ENCODE measurements at regions not wholly inside any gene's neighbourhood (a gene's known extent, or its start where the extent isn't known, plus 50 kb on each side); places are given as distances from the start of the nearest gene placed in this dataset.

DNA sequence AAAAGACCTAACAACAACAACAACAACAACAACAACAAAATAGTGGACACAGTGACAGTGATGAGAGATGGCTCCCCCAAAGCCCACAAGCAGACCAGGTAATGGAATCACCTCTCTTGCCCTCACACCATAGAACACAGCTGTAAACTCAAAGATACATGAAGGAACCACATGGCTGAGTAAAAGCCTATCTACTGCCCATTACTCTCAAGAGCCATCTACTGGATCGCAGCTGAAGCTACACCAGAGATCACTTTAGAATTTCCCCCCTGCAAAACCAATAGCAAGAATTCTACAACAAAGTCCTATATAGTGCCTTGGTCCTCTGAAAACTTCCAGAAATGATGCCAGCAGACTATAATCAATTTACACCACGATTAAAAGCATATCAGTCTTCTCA is 1537.6 kb upstream of the CDH9 start:
- Mint-ChIP-seq H3K4me3 (no peak overlapping the region), H3K27me3 (no peaks in the 10 kb centered on the region), H3K27ac (no peak overlapping the region), H3K36me3 (ENCODE audit: low read depth) (no peaks in the 10 kb centered on the region), H3K4me1 (no peaks in the 10 kb centered on the region)
- no peaks in the 10 kb centered on the region for H3K9me3 ChIP-seq (ENCODE audit: control insufficient read depth, low read length, poor library complexity, severe bottlenecking)
- ATAC-seq = no peak
- no peak for DNase-seq

DNA sequence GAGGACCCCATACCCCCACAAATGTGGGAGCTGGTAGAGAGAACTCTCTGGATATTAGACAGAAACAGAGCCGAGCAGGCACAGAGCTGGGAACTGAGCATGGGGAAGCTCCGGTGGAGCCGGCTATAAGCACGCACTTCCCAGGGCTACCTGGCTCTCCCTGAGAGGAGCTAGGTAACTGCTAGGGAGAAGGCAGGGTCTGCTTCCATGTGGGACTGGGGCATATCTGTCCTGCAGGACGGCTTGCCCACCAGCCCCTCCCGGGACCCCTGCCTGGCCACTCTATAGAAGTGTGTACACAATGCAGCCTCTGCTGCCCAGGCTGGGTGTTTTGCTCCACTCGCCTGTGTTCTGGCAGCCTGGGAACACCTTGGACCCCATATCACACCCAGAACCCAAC is 1537.0 kb upstream of the CDH9 start:
- H3K36me3 Mint-ChIP-seq (ENCODE audit: low read depth) = no peaks in the 10 kb centered on the region
- H3K4me1 Mint-ChIP-seq = no peaks in the 10 kb centered on the region
- ATAC-seq = no peak
- no peaks in the 10 kb centered on the region for H3K9me3 ChIP-seq (ENCODE audit: control insufficient read depth, low read length, poor library complexity, severe bottlenecking)
- no peak overlapping the region for H3K4me3 Mint-ChIP-seq
- H3K27ac Mint-ChIP-seq = no peak overlapping the region
- H3K27me3 Mint-ChIP-seq = no peaks in the 10 kb centered on the region
- DNase-seq = no peak

DNA sequence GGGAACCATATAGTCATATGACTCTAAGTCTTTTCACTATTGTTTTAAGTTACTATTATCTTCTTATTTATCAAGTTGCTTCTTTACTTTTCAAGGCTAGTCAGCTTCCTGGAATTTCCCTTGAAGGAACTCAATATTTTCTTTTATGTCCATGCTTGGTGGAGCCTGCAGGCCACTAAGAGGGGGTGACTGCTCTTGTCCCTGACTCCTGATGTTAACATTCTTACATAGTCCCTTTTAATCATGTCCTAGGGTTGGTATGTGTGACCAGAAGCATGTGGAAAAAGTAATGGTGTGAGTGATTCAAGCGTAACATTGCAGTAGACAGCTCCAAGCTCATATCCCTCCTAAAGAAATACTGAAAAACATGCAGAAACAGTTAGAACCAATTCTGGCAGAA is 1536.2 kb upstream of the CDH9 start:
- no peak for DNase-seq
- no peaks in the 10 kb centered on the region for H3K36me3 Mint-ChIP-seq (ENCODE audit: low read depth)
- no peak overlapping the region for H3K27ac Mint-ChIP-seq
- no peaks in the 10 kb centered on the region for H3K9me3 ChIP-seq (ENCODE audit: control insufficient read depth, low read length, poor library complexity, severe bottlenecking)
- no peak for ATAC-seq
- H3K4me1 Mint-ChIP-seq = no peaks in the 10 kb centered on the region
- H3K4me3 Mint-ChIP-seq = no peak overlapping the region
- H3K27me3 Mint-ChIP-seq = no peaks in the 10 kb centered on the region

DNA sequence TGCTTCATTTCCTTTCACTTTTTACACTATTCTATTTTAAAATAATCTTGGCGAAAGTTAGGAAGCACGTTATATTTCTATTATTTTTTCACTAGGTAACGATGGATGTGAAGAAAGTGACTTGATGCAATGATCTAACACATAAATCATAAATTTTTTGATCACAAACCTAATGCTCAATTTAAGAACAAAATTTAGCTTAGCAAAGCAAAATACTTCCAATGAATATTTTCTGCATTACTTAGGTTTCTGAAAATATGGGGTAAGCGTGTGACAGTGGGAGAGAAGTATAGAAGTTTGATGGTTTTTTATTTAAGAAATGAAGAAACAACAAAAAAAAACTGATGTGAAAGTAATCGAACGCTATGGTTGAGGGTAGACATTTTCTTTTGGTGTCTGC is 1528.7 kb upstream of the CDH9 start:
- H3K4me1 Mint-ChIP-seq = no peaks in the 10 kb centered on the region
- DNase-seq = no peak
- no peak overlapping the region for H3K4me3 Mint-ChIP-seq
- no peak overlapping the region for H3K27ac Mint-ChIP-seq
- H3K36me3 Mint-ChIP-seq (ENCODE audit: low read depth) = no peaks in the 10 kb centered on the region
- no peaks in the 10 kb centered on the region for H3K9me3 ChIP-seq (ENCODE audit: control insufficient read depth, low read length, poor library complexity, severe bottlenecking)
- no peak for ATAC-seq
- no peaks in the 10 kb centered on the region for H3K27me3 Mint-ChIP-seq

DNA sequence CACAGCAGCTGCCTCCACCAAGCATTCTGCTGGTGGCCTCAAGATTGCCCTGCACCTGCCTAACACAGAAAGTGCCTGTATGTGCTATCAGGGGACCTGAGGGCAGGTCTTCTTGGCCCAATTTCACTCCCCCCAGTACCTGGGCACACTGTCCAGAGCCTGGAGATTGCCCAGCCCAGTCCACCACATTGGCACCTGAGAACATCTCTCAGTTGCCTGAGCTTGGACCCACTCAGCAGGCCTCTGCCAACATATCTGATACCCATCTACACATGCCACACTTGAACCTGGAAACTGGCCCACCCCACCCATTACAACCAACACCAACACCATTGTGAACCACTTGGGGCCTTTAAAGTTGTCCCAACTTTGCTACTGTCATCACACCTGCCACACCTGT is 1523.1 kb upstream of the CDH9 start:
- Mint-ChIP-seq H3K36me3 (ENCODE audit: low read depth) (no peaks in the 10 kb centered on the region), H3K4me1 (no peaks in the 10 kb centered on the region), H3K27ac (no peak overlapping the region), H3K4me3 (no peak overlapping the region), H3K27me3 (no peaks in the 10 kb centered on the region)
- DNase-seq (no peak), ATAC-seq (no peak)
- H3K9me3 ChIP-seq (ENCODE audit: control insufficient read depth, low read length, poor library complexity, severe bottlenecking) = no peaks in the 10 kb centered on the region

DNA sequence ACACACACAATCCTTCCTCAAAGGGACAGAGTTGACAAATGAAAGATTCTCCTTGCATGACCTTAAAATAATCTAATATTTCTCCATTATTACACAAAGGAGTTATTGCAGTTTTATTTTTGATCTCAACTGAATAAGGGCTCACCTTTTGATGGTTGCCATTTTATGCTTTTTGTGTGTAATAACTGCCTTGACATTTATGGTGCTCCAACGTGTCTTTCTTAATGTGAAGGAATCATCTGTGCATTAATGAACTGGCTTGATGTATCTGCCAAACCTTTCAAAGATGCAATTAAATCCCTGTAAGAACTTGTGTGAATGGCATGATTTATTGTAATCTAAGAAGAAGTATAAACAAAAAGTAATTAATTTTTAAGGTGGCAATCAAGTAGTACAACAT is 1519.8 kb upstream of the CDH9 start:
- Mint-ChIP-seq H3K36me3 (ENCODE audit: low read depth) (no peaks in the 10 kb centered on the region), H3K4me3 (no peak overlapping the region), H3K4me1 (no peaks in the 10 kb centered on the region), H3K27ac (no peak overlapping the region), H3K27me3 (no peaks in the 10 kb centered on the region)
- peaks cover 2% of the 10 kb centered on the region for H3K9me3 ChIP-seq (ENCODE audit: control insufficient read depth, low read length, poor library complexity, severe bottlenecking)
- DNase-seq = no peak
- ATAC-seq = no peak

DNA sequence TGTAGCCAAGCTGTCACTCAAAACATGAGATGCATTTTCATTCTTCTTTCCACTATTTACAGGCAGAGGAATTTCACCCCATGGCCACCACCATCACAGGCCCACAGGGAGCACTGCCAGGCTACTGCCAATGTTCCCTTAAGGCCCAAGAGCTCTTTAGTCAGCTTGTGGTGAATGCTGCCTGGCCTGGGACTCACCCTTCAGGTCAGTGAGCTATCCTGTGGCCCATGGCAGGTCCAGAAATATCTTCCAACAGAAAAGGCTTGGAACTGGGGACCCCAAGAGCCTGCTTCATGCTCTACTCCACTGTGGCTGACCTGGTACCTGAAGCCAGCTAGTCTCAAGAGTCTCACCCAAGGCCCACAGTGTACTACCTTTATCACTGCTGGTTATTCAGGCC is 1518.7 kb upstream of the CDH9 start:
- peaks cover 2% of the 10 kb centered on the region for H3K9me3 ChIP-seq (ENCODE audit: control insufficient read depth, low read length, poor library complexity, severe bottlenecking)
- Mint-ChIP-seq H3K36me3 (ENCODE audit: low read depth) (no peaks in the 10 kb centered on the region), H3K27me3 (no peaks in the 10 kb centered on the region), H3K4me1 (no peaks in the 10 kb centered on the region), H3K27ac (no peak overlapping the region), H3K4me3 (no peak overlapping the region)
- no peak for DNase-seq
- ATAC-seq = no peak

DNA sequence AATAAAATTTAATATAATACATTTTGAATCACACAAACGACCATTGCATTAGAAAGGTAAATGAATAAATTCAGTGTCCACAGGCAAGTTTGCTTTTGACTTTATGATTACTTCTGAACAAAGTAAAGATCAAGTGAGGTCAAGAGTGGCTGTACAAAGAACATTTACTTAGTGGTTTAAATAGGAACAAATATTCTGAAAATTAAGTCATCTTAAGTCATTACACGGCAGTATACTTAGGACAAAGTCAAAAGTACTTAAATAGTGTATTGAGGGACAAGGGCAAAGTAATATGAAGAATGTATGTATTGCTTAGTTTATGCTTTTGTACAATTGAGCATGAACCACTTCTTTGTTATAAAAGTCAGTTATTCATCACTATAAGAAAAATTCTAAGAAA is 1511.2 kb upstream of the CDH9 start:
- Mint-ChIP-seq H3K4me3 (no peak overlapping the region), H3K36me3 (ENCODE audit: low read depth) (no peaks in the 10 kb centered on the region)

DNA sequence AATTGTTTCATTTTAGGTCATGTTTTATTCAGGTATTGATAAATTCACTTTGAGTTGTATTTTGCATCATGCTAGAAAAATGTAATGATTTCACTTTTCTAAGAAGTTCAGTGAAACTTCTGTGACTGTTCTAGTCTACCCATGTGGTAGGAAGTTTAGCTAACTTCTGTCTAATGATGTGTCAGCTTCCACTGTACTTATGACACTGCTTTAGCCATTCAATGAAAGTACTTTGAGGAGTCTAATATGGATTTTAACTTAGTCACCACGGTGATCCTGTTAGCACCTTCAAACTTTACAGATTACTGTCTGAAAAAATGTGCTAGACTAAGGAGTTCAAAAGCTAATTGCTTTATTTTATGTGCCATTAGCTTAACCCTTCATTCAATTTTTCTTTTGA is 1510.5 kb upstream of the CDH9 start:
- Mint-ChIP-seq H3K4me1 (no peaks in the 10 kb centered on the region), H3K4me3 (no peak overlapping the region), H3K27me3 (no peaks in the 10 kb centered on the region), H3K36me3 (ENCODE audit: low read depth) (no peaks in the 10 kb centered on the region), H3K27ac (no peak overlapping the region)
- H3K9me3 ChIP-seq (ENCODE audit: control insufficient read depth, low read length, poor library complexity, severe bottlenecking) = no peaks in the 10 kb centered on the region
- ATAC-seq = no peak
- no peak for DNase-seq

More for the DNA sequence above, 1511.2 kb upstream of the CDH9 start:
- H3K9me3 ChIP-seq (ENCODE audit: control insufficient read depth, low read length, poor library complexity, severe bottlenecking) = no peaks in the 10 kb centered on the region
- H3K27ac Mint-ChIP-seq = no peak overlapping the region
- DNase-seq (no peak), ATAC-seq (no peak)
- no peaks in the 10 kb centered on the region for H3K27me3 Mint-ChIP-seq
- no peaks in the 10 kb centered on the region for H3K4me1 Mint-ChIP-seq

DNA sequence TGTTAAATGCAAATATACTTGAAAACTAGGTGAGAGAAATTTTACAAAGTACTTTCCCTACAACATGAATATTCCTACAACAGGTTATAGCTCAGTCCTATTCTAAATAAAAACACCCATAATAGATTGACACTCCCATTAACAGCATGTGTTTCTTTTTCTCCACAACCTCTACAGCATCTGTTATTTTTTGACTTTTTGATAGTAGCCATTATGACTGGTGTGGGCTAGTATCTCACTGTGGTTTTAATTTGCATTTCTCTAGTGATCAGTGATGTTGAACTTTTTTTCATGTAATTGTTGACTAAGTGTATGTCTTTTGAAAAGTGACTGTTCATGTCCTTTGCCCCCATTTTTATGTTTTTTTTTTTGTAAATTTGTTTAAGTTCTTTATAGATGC is 1506.1 kb upstream of the CDH9 start:
- no peaks in the 10 kb centered on the region for H3K27me3 Mint-ChIP-seq
- H3K4me1 Mint-ChIP-seq = no peaks in the 10 kb centered on the region
- DNase-seq = no peak
- no peak overlapping the region for H3K4me3 Mint-ChIP-seq
- no peak overlapping the region for H3K27ac Mint-ChIP-seq
- no peak for ATAC-seq
- H3K9me3 ChIP-seq (ENCODE audit: control insufficient read depth, low read length, poor library complexity, severe bottlenecking) = no peaks in the 10 kb centered on the region
- H3K36me3 Mint-ChIP-seq (ENCODE audit: low read depth) = no peaks in the 10 kb centered on the region

DNA sequence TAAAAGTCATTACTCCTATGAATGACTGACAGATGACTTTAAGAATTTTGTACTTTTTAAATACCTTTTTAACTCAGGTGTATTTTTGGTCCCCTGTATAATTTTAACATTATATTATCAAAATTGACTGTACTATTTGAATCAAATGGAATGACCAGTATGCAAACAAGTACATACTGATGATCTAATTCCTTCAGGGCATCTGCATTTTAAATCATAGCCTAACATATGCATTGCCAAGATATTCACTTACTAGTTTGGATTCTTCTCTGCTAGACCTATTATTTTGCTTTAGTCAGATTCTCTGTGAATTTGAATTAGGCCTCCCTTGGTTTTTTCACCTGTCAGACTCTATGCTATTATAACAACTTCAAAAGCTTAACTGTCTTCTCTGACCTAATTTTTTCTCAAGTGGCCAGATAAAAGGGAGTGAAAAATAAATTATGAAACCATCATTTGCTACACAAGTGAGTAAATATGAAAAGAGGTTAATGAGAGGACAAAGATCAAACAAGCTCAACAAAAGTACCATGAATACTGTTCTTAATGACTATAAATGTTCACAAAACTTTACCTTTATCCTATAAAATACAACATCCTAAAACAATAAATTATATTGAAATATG is 1505.2 kb upstream of the CDH9 start:
- no peaks in the 10 kb centered on the region for H3K4me1 Mint-ChIP-seq
- no peaks in the 10 kb centered on the region for H3K27me3 Mint-ChIP-seq
- no peak overlapping the region for H3K4me3 Mint-ChIP-seq
- DNase-seq (no peak), ATAC-seq (no peak)
- no peaks in the 10 kb centered on the region for H3K36me3 Mint-ChIP-seq (ENCODE audit: low read depth)
- H3K27ac Mint-ChIP-seq = no peak overlapping the region
- no peaks in the 10 kb centered on the region for H3K9me3 ChIP-seq (ENCODE audit: control insufficient read depth, low read length, poor library complexity, severe bottlenecking)

DNA sequence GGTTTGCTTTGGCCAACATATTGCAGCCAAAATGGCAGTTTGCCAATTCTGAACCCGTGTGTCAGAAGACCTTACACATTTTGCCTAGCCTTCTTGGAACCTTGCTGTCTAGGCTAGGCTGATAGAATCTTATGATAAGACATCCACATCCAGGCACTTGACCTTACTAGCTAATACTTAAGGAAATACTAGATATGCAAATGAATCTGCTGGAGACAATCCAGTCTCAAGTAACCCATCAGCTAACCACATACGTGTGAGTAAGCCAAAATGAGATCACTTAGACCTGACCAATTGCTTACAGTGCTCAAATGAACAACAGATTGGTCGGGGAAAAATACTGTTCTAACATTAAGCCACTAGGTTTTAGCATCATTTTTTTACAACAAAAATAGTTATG is 1504.6 kb upstream of the CDH9 start:
- ATAC-seq = no peak
- no peak overlapping the region for H3K27ac Mint-ChIP-seq
- no peak overlapping the region for H3K4me3 Mint-ChIP-seq
- H3K36me3 Mint-ChIP-seq (ENCODE audit: low read depth) = no peaks in the 10 kb centered on the region
- DNase-seq = no peak
- no peaks in the 10 kb centered on the region for H3K4me1 Mint-ChIP-seq
- no peaks in the 10 kb centered on the region for H3K9me3 ChIP-seq (ENCODE audit: control insufficient read depth, low read length, poor library complexity, severe bottlenecking)
- no peaks in the 10 kb centered on the region for H3K27me3 Mint-ChIP-seq

DNA sequence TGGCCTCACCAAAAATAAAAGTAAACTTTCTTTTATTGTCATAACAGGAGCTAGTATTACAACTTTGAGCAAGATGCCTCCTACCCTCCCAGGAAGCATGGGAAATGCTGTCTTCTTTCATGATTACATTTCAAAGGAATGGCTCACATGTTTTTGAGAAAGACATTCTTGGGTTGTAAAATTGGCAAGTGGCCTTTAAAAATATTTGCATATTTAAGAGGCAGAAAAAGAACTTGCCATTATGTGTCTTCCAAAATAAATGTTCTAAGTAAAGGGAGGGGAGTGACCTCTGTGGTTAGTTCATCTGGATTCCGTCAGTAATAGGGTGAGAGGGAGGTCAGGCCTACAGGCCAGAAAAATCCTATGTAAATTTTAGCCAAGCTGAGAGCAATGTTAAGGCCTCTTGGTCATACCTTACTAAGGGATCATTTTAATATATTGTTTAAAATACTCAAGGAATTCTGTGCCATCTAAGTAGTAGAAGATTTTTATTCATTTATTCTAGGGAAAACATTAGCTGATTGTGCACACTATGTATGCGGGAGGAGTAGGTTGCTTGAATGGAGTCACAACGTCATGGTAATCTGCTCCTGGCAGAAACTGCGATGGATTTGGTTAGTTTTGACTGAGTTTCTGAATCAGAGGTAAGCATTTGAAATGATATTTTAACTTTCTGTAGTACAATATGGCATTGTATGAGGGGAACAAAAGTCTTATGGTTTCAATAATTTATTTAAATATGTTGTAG is 1485.7 kb upstream of the CDH9 start:
- H3K36me3 Mint-ChIP-seq (ENCODE audit: low read depth) = no peaks in the 10 kb centered on the region
- no peak for DNase-seq
- no peaks in the 10 kb centered on the region for H3K27me3 Mint-ChIP-seq
- no peak for ATAC-seq
- no peak overlapping the region for H3K27ac Mint-ChIP-seq
- no peak overlapping the region for H3K4me3 Mint-ChIP-seq
- H3K4me1 Mint-ChIP-seq = no peaks in the 10 kb centered on the region
- H3K9me3 ChIP-seq (ENCODE audit: control insufficient read depth, low read length, poor library complexity, severe bottlenecking) = no peaks in the 10 kb centered on the region

DNA sequence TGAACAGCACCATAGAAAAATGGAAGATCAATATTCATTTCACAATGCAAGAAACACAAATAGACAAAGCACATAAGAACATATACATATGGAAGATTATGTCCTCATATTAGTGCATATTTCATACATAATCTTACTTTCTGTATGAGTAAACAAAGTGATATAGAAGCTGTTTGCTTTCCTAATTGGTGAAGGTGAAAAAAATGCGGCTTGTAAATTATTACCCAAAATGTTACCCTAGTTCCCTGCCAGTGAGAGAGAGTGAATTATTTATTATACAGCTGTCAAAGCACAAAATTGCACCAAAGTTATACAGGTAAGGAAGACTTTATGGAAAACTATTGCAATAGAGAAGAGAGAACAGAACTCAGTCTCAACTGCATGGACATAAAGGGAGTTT is 1485.0 kb upstream of the CDH9 start:
- no peaks in the 10 kb centered on the region for H3K9me3 ChIP-seq (ENCODE audit: control insufficient read depth, low read length, poor library complexity, severe bottlenecking)
- H3K4me3 Mint-ChIP-seq = no peak overlapping the region
- ATAC-seq (no peak), DNase-seq (no peak)
- H3K36me3 Mint-ChIP-seq (ENCODE audit: low read depth) = no peaks in the 10 kb centered on the region
- no peaks in the 10 kb centered on the region for H3K4me1 Mint-ChIP-seq
- no peak overlapping the region for H3K27ac Mint-ChIP-seq
- no peaks in the 10 kb centered on the region for H3K27me3 Mint-ChIP-seq
